Tibial artery (tissue), 4 donors: ENCODE measurements at regions not wholly inside any gene's neighbourhood (a gene's known extent, or its start where the extent isn't known, plus 50 kb on each side); places are given as distances from the start of the nearest gene placed in this dataset.

ENCODE experiments used
- DNase-seq, 2 donors: peaks; one replicate each; pipeline ENCODE4 v3.0.0-alpha.2; 2019
- H3K27ac ChIP-seq, 2 donors: fragments of 200-600 bp; sonication (generic) in 1 of 2; 1 replicate in 1 of 2; 2 replicates in 1 of 2; pipeline ENCODE4 v1.5.1; 2018 to 2019; ENCODE audit warnings: mild to moderate bottlenecking in 1 of 2
- H3K27me3 ChIP-seq, 2 donors: fragments of 200-600 bp; sonication (generic) in 1 of 2; one replicate each; pipeline versions ENCODE4 v1.5.1 to v1.6.0; 2016 to 2019
- H3K36me3 ChIP-seq, 3 donors: fragments of 200-600 bp; sonication (generic) in 2 of 3; one replicate each; pipeline ENCODE4 v1.5.1; 2016 to 2019; ENCODE audit warnings: mild to moderate bottlenecking in 2 of 3
- H3K4me1 ChIP-seq, 4 donors: fragments of 200-600 bp; sonication (generic) in 2 of 4; 1 replicate in 3 of 4; 2 replicates in 1 of 4; pipeline ENCODE4 v1.5.1; 2016 to 2019
- H3K4me3 ChIP-seq, 2 donors: fragments of 200-600 bp; sonication (generic) in 1 of 2; 1 replicate in 1 of 2; 2 replicates in 1 of 2; pipeline ENCODE4 v1.5.1; 2018 to 2019; ENCODE audit warnings: mild to moderate bottlenecking in 2 of 2
- H3K9me3 ChIP-seq, 3 donors: fragments of 200-600 bp; sonication (generic) in 1 of 3; one replicate each; pipeline ENCODE4 v1.5.1; 2016 to 2019
- CTCF ChIP-seq, 2 experiments: fragments of 200-600 bp in 1 of 2; fragments of 450-650 bp in 1 of 2; IDR thresholded peaks; one replicate each; pipeline ENCODE4 v1.5.1; 2017 to 2019; ENCODE audit warnings: antibody characterized with exemption in 2 of 2, mild to moderate bottlenecking in 1 of 2, moderate library complexity in 1 of 2
- intact Hi-C: fragments of 100-400 bp; cut with DNase I; formaldehyde crosslinking; loops from one replicate; pipeline ENCODE4 v1.15.0; 2023; ENCODE audit warnings: low total_unique reads

GRCh38 chr7:18208921-18209320 lies 181.3 kb upstream of the PRPS1L1 start:
- Histone ChIP-seq H3K36me3 (no peaks in the 10 kb centered on the region), H3K4me3 (no peak overlapping the region), H3K9me3 (no peaks in the 10 kb centered on the region), H3K27me3 (no peaks in the 10 kb centered on the region), H3K27ac (no peak overlapping the region), H3K4me1 (peaks cover 0 to 6% (median 1%) of the 10 kb centered on the region in 4 donors)
- no peak for TF ChIP-seq CTCF (IDR thresholded peaks at IDR 0.05)
- DNase-seq, result no peak
- intact Hi-C loops, result no loop called here

- H3K4me3 ChIP-seq, result no peak overlapping the region
- no peaks in the 10 kb centered on the region for H3K9me3 ChIP-seq
- H3K36me3 ChIP-seq, result no peaks in the 10 kb centered on the region
- H3K4me1 ChIP-seq, result peaks cover 0 to 6% (median 1%) of the 10 kb centered on the region in 4 donors
- intact Hi-C loops, result no loop called here
- H3K27me3 ChIP-seq, result no peaks in the 10 kb centered on the region
- H3K27ac ChIP-seq, result no peak overlapping the region
- no peak for TF ChIP-seq CTCF (IDR thresholded peaks at IDR 0.05)
- DNase-seq, result no peak
These were observed 182.7 kb upstream of the PRPS1L1 start for GRCh38 chr7:18210377-18210776.

GRCh38 chr7:18210788-18211187 lies 183.1 kb upstream of the PRPS1L1 start:
- H3K4me1 ChIP-seq, result peaks cover 0 to 6% (median 1%) of the 10 kb centered on the region in 4 donors
- TF ChIP-seq CTCF (IDR thresholded peaks at IDR 0.05), result no peak
- intact Hi-C loops, result no loop called here
- no peaks in the 10 kb centered on the region for H3K27me3 ChIP-seq
- no peaks in the 10 kb centered on the region for H3K9me3 ChIP-seq
- H3K27ac ChIP-seq, result no peak overlapping the region
- no peaks in the 10 kb centered on the region for H3K36me3 ChIP-seq
- H3K4me3 ChIP-seq, result no peak overlapping the region
- no peak for DNase-seq

GRCh38 chr7:18212308-18212707 lies 184.7 kb upstream of the PRPS1L1 start:
- Histone ChIP-seq H3K36me3 (no peaks in the 10 kb centered on the region), H3K4me1 (peaks cover 0 to 6% (median 1%) of the 10 kb centered on the region in 4 donors), H3K4me3 (no peak overlapping the region), H3K27ac (no peak overlapping the region), H3K9me3 (no peaks in the 10 kb centered on the region), H3K27me3 (no peaks in the 10 kb centered on the region)
- no peak for TF ChIP-seq CTCF (IDR thresholded peaks at IDR 0.05)
- intact Hi-C loops, result no loop called here
- DNase-seq, result no peak

- H3K4me3 ChIP-seq, result no peak overlapping the region
- TF ChIP-seq CTCF (IDR thresholded peaks at IDR 0.05), result no peak
- H3K27ac ChIP-seq, result no peak overlapping the region
- H3K36me3 ChIP-seq, result no peaks in the 10 kb centered on the region
- no peak for DNase-seq
- H3K9me3 ChIP-seq, result no peaks in the 10 kb centered on the region
- intact Hi-C loops, result no loop called here
- peaks cover 0 to 6% (median 1%) of the 10 kb centered on the region in 4 donors for H3K4me1 ChIP-seq
- H3K27me3 ChIP-seq, result no peaks in the 10 kb centered on the region
These were observed 185.1 kb upstream of the PRPS1L1 start for GRCh38 chr7:18212758-18213157.

GRCh38 chr7:18213652-18214051 lies 186.0 kb upstream of the PRPS1L1 start:
- Histone ChIP-seq H3K36me3 (no peaks in the 10 kb centered on the region), H3K4me1 (peaks cover 0 to 6% (median 1%) of the 10 kb centered on the region in 4 donors), H3K27ac (no peak overlapping the region), H3K27me3 (no peaks in the 10 kb centered on the region), H3K9me3 (no peaks in the 10 kb centered on the region), H3K4me3 (no peak overlapping the region)
- intact Hi-C loops, result no loop called here
- TF ChIP-seq CTCF (IDR thresholded peaks at IDR 0.05), result no peak
- no peak for DNase-seq
